ENCODE measurements at regions not wholly inside any gene's neighbourhood (a gene's known extent, or its start where the extent isn't known, plus 50 kb on each side); places are given as distances from the start of the nearest gene placed in this dataset.

- no peaks in the 10 kb centered on the region for H3K9me3 ChIP-seq (replicated peaks; ENCODE audit: control insufficient read depth, insufficient read depth, low read depth, low read length)
- H3K36me3 ChIP-seq (ENCODE audit: control insufficient read depth, insufficient read depth, low read length) = no peaks in the 10 kb centered on the region
- H3K79me2 ChIP-seq (ENCODE audit: control insufficient read depth, insufficient read depth, low read length) = no peaks in the 10 kb centered on the region
- H3K4me1 ChIP-seq (replicated peaks in 1 of 2; ENCODE audit: control insufficient read depth in 2 of 2, insufficient read depth in 2 of 2, low read length in 2 of 2) = no peaks in the 10 kb centered on the region
- ChIA-PET POLR2A (no interaction called here), CTCF (ENCODE audit: low intra/inter-chr PET ratio) (no interaction called here)
- no peak overlapping the region for H3K9ac ChIP-seq (ENCODE audit: insufficient read depth in 1 of 2, low read depth in 2 of 2, low read length in 2 of 2)
- ATAC-seq (no peak), FAIRE-seq (no peak), DNase-seq (ENCODE audit: extremely low read depth in 1 of 4, low spot score in 3 of 4) (no peak)
- no peak overlapping the region for H2AFZ ChIP-seq (ENCODE audit: low read depth, low read length)
- no peaks in the 10 kb centered on the region for H3K9me1 ChIP-seq (ENCODE audit: control insufficient read depth, insufficient read depth, low read length)
- H3K4me2 ChIP-seq (ENCODE audit: insufficient read depth, low read length) = no peak overlapping the region
- no peak overlapping the region for H3K27ac ChIP-seq (ENCODE audit: extremely low read depth, low read depth, low read length)
- in situ Hi-C loops (cut with MboI) (no loop called here), intact Hi-C loops (cut with micrococcal nuclease) (no loop called here)
- no TSS peak for BruUV-seq (replicated peaks)
- H4K20me1 ChIP-seq (replicated peaks; ENCODE audit: control insufficient read depth, insufficient read depth, low read length) = no peaks in the 10 kb centered on the region
- H3K4me3 ChIP-seq = no peak overlapping the region
- TF ChIP-seq RERE (CRISPR knock-in tag; IDR thresholded peaks at IDR 0.05; ENCODE audit: borderline replicate concordance) = no peak
- TF ChIP-seq SMC3 (conservative IDR thresholded peaks at IDR 0.05; ENCODE audit: insufficient read depth, low read depth, low read length) = no peak
- no peak for TF ChIP-seq DLX4 (CRISPR knock-in tag; IDR thresholded peaks at IDR 0.05)
- TF ChIP-seq, protein P1, sequence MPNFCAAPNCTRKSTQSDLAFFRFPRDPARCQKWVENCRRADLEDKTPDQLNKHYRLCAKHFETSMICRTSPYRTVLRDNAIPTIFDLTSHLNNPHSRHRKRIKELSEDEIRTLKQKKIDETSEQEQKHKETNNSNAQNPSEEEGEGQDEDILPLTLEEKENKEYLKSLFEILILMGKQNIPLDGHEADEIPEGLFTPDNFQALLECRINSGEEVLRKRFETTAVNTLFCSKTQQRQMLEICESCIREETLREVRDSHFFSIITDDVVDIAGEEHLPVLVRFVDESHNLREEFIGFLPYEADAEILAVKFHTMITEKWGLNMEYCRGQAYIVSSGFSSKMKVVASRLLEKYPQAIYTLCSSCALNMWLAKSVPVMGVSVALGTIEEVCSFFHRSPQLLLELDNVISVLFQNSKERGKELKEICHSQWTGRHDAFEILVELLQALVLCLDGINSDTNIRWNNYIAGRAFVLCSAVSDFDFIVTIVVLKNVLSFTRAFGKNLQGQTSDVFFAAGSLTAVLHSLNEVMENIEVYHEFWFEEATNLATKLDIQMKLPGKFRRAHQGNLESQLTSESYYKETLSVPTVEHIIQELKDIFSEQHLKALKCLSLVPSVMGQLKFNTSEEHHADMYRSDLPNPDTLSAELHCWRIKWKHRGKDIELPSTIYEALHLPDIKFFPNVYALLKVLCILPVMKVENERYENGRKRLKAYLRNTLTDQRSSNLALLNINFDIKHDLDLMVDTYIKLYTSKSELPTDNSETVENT (CRISPR knock-in tag; IDR thresholded peaks at IDR 0.05) = no peak
- TF ChIP-seq CREB1 (IDR thresholded peaks at IDR 0.05) = no peak
- no peak for TF ChIP-seq CREB1 (CRISPR knock-in tag; IDR thresholded peaks at IDR 0.05)
- TF ChIP-seq SNAPC5 (CRISPR knock-in tag; IDR thresholded peaks at IDR 0.05) = no peak
- peaks cover 0 to 8% of the 10 kb centered on the region in 2 experiments; a peak in 2 of 5 replicates for H3K27me3 ChIP-seq (ENCODE audit: control insufficient read depth in 2 of 2, insufficient read depth in 2 of 2, low read length in 2 of 2)
- 0% methylated on average over 2 of the region's 5 CpGs for WGBS (ENCODE audit: insufficient coverage, low coverage, missing lambda C conversion rate)
Measured at GRCh38 chr3:135629701-135630408, 335.7 kb upstream of the PPP2R3A start.

All from K562 (cell line).